ENCODE measurements at regions not wholly inside any gene's neighbourhood (a gene's known extent, or its start where the extent isn't known, plus 50 kb on each side); places are given as distances from the start of the nearest gene placed in this dataset.

- Histone ChIP-seq H3K4me3 (ENCODE audit: low read length) (no peak overlapping the region), H3K27me3 (ENCODE audit: control insufficient read depth, insufficient read depth, low read length) (peaks cover 4% of the 10 kb centered on the region), H3K27ac (ENCODE audit: low read length) (no peak overlapping the region), H3K36me3 (ENCODE audit: control insufficient read depth, insufficient read depth, low read length) (no peaks in the 10 kb centered on the region), H3K9me3 (replicated peaks; ENCODE audit: control insufficient read depth, low read depth, low read length) (no peaks in the 10 kb centered on the region), H3K4me1 (ENCODE audit: control insufficient read depth, insufficient read depth, low read length) (no peaks in the 10 kb centered on the region)
- WGBS (ENCODE audit: insufficient coverage) = 59% methylated on average over 15 of the region's 15 CpGs
- DNase-seq = no peak
Measured at GRCh38 chr7:156147756-156148504, 335.7 kb upstream of the SHH start.

DNA sequence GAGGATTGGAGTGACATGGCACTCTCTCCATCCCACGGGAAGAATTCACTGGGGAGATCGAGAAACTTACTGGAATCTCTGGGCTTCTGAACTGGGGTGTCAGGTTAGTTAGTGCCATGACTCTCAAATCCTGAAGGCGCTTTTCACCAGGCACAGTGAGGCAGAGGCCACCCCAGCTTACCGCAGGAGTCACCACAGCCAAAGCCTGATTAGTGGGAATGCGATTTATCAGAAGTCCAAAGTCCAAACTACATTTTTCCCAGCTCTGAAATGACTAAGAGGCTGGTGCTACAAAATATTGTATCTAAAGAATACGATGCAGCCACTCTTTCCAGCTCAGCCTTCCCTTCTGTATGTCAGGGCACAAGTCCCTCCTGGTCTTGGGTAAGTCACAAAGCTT is 334.8 kb upstream of the SHH start:
- no peak for DNase-seq
- Histone ChIP-seq H3K36me3 (ENCODE audit: control insufficient read depth, insufficient read depth, low read length) (no peaks in the 10 kb centered on the region), H3K4me1 (ENCODE audit: control insufficient read depth, insufficient read depth, low read length) (no peaks in the 10 kb centered on the region), H3K27me3 (ENCODE audit: control insufficient read depth, insufficient read depth, low read length) (peaks cover 4% of the 10 kb centered on the region), H3K27ac (ENCODE audit: low read length) (no peak overlapping the region), H3K4me3 (ENCODE audit: low read length) (no peak overlapping the region), H3K9me3 (replicated peaks; ENCODE audit: control insufficient read depth, low read depth, low read length) (no peaks in the 10 kb centered on the region)
- WGBS (ENCODE audit: insufficient coverage) = 63% methylated on average over 4 of the region's 6 CpGs

GRCh38 chr7:156145996-156146395 is 333.7 kb upstream of the SHH start:
- Histone ChIP-seq H3K36me3 (ENCODE audit: control insufficient read depth, insufficient read depth, low read length) (no peaks in the 10 kb centered on the region), H3K4me1 (ENCODE audit: control insufficient read depth, insufficient read depth, low read length) (no peaks in the 10 kb centered on the region), H3K27ac (ENCODE audit: low read length) (no peak overlapping the region), H3K9me3 (replicated peaks; ENCODE audit: control insufficient read depth, low read depth, low read length) (no peaks in the 10 kb centered on the region), H3K4me3 (ENCODE audit: low read length) (no peak overlapping the region), H3K27me3 (ENCODE audit: control insufficient read depth, insufficient read depth, low read length) (peaks cover 4% of the 10 kb centered on the region)
- WGBS (ENCODE audit: insufficient coverage) = 81% methylated on average over 8 of the region's 8 CpGs
- DNase-seq = no peak

DNA sequence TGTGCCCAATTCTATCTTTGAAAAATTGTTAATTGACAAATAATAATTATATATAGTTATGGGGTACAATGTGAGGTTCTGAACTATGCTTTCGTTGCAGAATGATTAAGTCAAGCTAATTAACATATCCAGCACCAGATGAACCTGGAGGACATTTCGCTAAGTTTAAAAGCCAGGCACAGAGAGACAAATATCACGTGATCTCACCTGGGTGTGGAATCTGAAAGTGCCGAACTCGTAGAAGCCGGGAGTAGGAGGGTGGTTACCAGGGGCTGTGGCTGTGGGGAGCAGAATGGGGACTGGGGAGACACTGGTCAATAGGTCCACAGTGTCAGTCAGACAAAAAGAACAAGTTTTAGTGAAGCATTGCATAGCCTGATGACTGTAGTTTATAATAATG is 332.9 kb upstream of the SHH start:
- Histone ChIP-seq H3K27ac (ENCODE audit: low read length) (no peak overlapping the region), H3K27me3 (ENCODE audit: control insufficient read depth, insufficient read depth, low read length) (peaks cover 4% of the 10 kb centered on the region), H3K4me3 (ENCODE audit: low read length) (no peak overlapping the region), H3K4me1 (ENCODE audit: control insufficient read depth, insufficient read depth, low read length) (no peaks in the 10 kb centered on the region), H3K9me3 (replicated peaks; ENCODE audit: control insufficient read depth, low read depth, low read length) (no peaks in the 10 kb centered on the region), H3K36me3 (ENCODE audit: control insufficient read depth, insufficient read depth, low read length) (no peaks in the 10 kb centered on the region)
- DNase-seq = no peak
- 96% methylated on average over 4 of the region's 6 CpGs for WGBS (ENCODE audit: insufficient coverage)

GRCh38 chr7:156143683-156144082 is 331.4 kb upstream of the SHH start:
- peaks cover 4% of the 10 kb centered on the region for H3K27me3 ChIP-seq (ENCODE audit: control insufficient read depth, insufficient read depth, low read length)
- H3K9me3 ChIP-seq (replicated peaks; ENCODE audit: control insufficient read depth, low read depth, low read length) = no peaks in the 10 kb centered on the region
- DNase-seq = no peak
- no peaks in the 10 kb centered on the region for H3K36me3 ChIP-seq (ENCODE audit: control insufficient read depth, insufficient read depth, low read length)
- no peak overlapping the region for H3K27ac ChIP-seq (ENCODE audit: low read length)
- no peaks in the 10 kb centered on the region for H3K4me1 ChIP-seq (ENCODE audit: control insufficient read depth, insufficient read depth, low read length)
- H3K4me3 ChIP-seq (ENCODE audit: low read length) = no peak overlapping the region
- 60% methylated on average over 2 of the region's 7 CpGs for WGBS (ENCODE audit: insufficient coverage)

DNA sequence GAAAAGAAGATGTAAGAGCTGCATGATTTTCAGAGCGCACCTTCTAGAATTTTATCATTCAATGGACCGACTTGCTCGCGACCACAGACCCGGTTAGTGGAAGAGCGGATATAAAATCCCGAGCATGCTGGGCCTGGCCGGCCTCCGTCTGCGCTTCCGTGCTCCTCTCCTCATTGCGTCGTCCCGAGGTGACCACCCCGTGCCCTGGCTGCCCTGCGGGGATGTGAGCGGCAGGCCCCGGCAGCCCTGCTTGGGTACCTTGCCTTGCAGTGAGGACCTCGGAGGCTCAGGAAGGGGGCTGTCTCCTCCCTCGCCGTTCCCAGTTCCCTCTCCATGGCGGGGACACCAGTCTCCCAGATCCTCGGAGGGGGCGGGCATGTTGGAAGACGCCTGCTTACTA is 330.9 kb upstream of the SHH start:
- Histone ChIP-seq H3K27ac (ENCODE audit: low read length) (no peak overlapping the region), H3K4me3 (ENCODE audit: low read length) (no peak overlapping the region), H3K9me3 (replicated peaks; ENCODE audit: control insufficient read depth, low read depth, low read length) (no peaks in the 10 kb centered on the region), H3K4me1 (ENCODE audit: control insufficient read depth, insufficient read depth, low read length) (no peaks in the 10 kb centered on the region), H3K27me3 (ENCODE audit: control insufficient read depth, insufficient read depth, low read length) (peaks cover 4% of the 10 kb centered on the region), H3K36me3 (ENCODE audit: control insufficient read depth, insufficient read depth, low read length) (no peaks in the 10 kb centered on the region)
- no peak for DNase-seq
- 88% methylated on average over 22 of the region's 25 CpGs for WGBS (ENCODE audit: insufficient coverage)

- WGBS (ENCODE audit: insufficient coverage) = no CpG with 5 or more reads among the region's 7 CpGs
Measured at GRCh38 chr7:156141941-156142340, 329.7 kb upstream of the SHH start.

DNA sequence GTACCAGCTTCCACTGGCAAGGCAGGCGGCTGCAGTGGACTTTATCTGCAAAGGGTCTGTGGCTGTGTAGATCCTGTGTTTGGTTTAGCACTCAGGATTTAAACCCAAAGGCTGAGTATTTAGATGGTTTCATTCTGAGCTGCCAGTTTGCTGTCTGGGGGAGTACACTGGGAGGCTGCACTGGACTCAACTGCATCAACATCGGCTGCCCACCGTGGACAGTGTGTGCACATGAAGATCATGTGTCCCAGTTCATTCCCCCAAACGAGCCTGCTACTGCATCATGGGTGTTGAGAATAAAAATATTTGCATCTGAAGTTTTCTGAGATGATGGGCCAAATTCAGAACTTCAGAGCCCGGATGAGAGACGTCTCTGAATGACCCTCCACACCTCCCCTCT is 328.6 kb upstream of the SHH start:
- Histone ChIP-seq H3K27me3 (ENCODE audit: control insufficient read depth, insufficient read depth, low read length) (peaks cover 4% of the 10 kb centered on the region), H3K9me3 (replicated peaks; ENCODE audit: control insufficient read depth, low read depth, low read length) (no peaks in the 10 kb centered on the region), H3K4me1 (ENCODE audit: control insufficient read depth, insufficient read depth, low read length) (no peaks in the 10 kb centered on the region), H3K27ac (ENCODE audit: low read length) (no peak overlapping the region), H3K36me3 (ENCODE audit: control insufficient read depth, insufficient read depth, low read length) (no peaks in the 10 kb centered on the region), H3K4me3 (ENCODE audit: low read length) (no peak overlapping the region)
- no peak for DNase-seq
- 93% methylated on average over 2 of the region's 6 CpGs for WGBS (ENCODE audit: insufficient coverage)

More at GRCh38 chr7:156141941-156142340, 329.7 kb upstream of the SHH start:
- Histone ChIP-seq H3K36me3 (ENCODE audit: control insufficient read depth, insufficient read depth, low read length) (no peaks in the 10 kb centered on the region), H3K27me3 (ENCODE audit: control insufficient read depth, insufficient read depth, low read length) (peaks cover 4% of the 10 kb centered on the region), H3K27ac (ENCODE audit: low read length) (no peak overlapping the region), H3K4me3 (ENCODE audit: low read length) (no peak overlapping the region), H3K4me1 (ENCODE audit: control insufficient read depth, insufficient read depth, low read length) (no peaks in the 10 kb centered on the region), H3K9me3 (replicated peaks; ENCODE audit: control insufficient read depth, low read depth, low read length) (no peaks in the 10 kb centered on the region)
- no peak for DNase-seq

DNA sequence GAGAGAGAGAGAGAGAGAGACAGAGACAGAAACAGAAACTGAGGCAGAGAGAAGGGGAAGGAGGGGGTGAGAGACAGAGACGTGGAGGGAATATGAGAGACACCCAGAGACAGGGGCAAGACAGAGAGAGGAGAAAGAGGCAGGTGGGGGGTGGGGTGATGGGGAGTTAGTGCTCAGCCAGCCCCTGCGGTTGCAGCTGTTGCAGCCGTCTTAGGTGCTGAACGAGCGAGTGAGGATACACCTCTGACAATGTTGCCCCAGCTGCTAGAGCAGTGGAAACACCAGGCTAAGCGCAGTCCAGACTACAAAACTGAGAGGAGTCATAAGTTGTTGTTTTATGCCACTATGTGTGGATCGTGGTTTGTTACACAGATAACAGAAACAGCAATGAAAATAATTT is 328.2 kb upstream of the SHH start:
- Histone ChIP-seq H3K27ac (ENCODE audit: low read length) (no peak overlapping the region), H3K27me3 (ENCODE audit: control insufficient read depth, insufficient read depth, low read length) (peaks cover 4% of the 10 kb centered on the region), H3K9me3 (replicated peaks; ENCODE audit: control insufficient read depth, low read depth, low read length) (no peaks in the 10 kb centered on the region), H3K4me3 (ENCODE audit: low read length) (no peak overlapping the region), H3K4me1 (ENCODE audit: control insufficient read depth, insufficient read depth, low read length) (no peaks in the 10 kb centered on the region), H3K36me3 (ENCODE audit: control insufficient read depth, insufficient read depth, low read length) (no peaks in the 10 kb centered on the region)
- WGBS (ENCODE audit: insufficient coverage) = 53% methylated on average over 7 of the region's 7 CpGs
- DNase-seq = no peak

DNA sequence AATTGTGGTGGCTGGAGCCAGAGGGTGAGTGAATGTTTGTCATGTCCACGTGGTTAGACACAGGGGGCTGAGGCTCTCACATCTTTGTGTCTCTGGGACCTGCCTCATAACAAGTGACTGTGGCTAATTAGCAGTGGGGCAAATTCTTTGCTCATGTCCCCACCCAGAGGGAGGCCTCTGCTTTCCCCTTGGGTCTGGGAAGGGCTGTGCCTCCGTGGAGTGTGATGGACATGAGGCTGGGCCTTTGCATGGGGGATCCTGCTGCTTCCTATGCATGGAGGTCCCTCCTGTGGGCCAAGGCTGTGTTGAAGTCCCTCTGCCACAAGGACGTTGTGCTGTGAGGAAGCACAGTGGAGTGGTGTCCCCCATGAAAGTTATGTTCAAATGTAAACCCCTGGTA is 327.4 kb upstream of the SHH start:
- no peaks in the 10 kb centered on the region for H3K4me1 ChIP-seq (ENCODE audit: control insufficient read depth, insufficient read depth, low read length)
- peaks cover 4% of the 10 kb centered on the region for H3K27me3 ChIP-seq (ENCODE audit: control insufficient read depth, insufficient read depth, low read length)
- no peak overlapping the region for H3K27ac ChIP-seq (ENCODE audit: low read length)
- WGBS (ENCODE audit: insufficient coverage) = 69% methylated on average over 3 of the region's 3 CpGs
- no peaks in the 10 kb centered on the region for H3K36me3 ChIP-seq (ENCODE audit: control insufficient read depth, insufficient read depth, low read length)
- H3K4me3 ChIP-seq (ENCODE audit: low read length) = no peak overlapping the region
- no peak for DNase-seq
- no peaks in the 10 kb centered on the region for H3K9me3 ChIP-seq (replicated peaks; ENCODE audit: control insufficient read depth, low read depth, low read length)

- DNase-seq = no peak
- Histone ChIP-seq H3K27me3 (ENCODE audit: control insufficient read depth, insufficient read depth, low read length) (peaks cover 4% of the 10 kb centered on the region), H3K4me3 (ENCODE audit: low read length) (no peak overlapping the region), H3K9me3 (replicated peaks; ENCODE audit: control insufficient read depth, low read depth, low read length) (no peaks in the 10 kb centered on the region), H3K4me1 (ENCODE audit: control insufficient read depth, insufficient read depth, low read length) (no peaks in the 10 kb centered on the region), H3K27ac (ENCODE audit: low read length) (no peak overlapping the region), H3K36me3 (ENCODE audit: control insufficient read depth, insufficient read depth, low read length) (no peaks in the 10 kb centered on the region)
- 89% methylated on average over 7 of the region's 7 CpGs for WGBS (ENCODE audit: insufficient coverage)
Measured at GRCh38 chr7:156139112-156139511, 326.8 kb upstream of the SHH start.
